T-helper 2 cell (primary cell): ENCODE measurements at regions not wholly inside any gene's neighbourhood (a gene's known extent, or its start where the extent isn't known, plus 50 kb on each side); places are given as distances from the start of the nearest gene placed in this dataset.

Experiments
- DNase-seq, 5 experiments: peaks; one replicate each; pipeline versions ENCODE4 v3.0.0 to v3.0.0-alpha.2; 2012 to 2022

GRCh38 chr7:24477398-24478136, 95.7 kb upstream of the PALS2 start:
- DNase-seq = no peak

GRCh38 chr7:24478137-24478655, 95.1 kb upstream of the PALS2 start:
- DNase-seq = no peak

DNA sequence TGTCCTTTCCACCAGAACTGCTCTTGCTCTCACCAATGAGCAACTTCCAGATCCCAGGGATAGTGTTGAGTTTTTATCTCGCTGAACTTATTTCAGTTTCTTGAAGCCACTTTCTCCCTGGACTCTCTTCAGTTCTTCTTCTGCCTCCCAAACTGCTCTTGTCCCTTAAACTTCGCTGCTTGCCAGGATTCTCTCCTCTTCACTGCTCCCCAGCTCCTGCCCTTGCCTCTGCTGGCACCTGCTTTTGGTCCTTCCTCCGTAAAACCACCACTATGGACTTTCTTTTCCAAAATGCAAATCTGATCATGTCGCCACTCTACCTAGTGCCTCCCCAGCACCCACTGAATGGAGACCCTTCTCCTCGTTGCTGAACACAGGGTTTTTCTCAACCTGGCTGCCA, 92.8 kb upstream of the PALS2 start:
- DNase-seq = no peak

DNA sequence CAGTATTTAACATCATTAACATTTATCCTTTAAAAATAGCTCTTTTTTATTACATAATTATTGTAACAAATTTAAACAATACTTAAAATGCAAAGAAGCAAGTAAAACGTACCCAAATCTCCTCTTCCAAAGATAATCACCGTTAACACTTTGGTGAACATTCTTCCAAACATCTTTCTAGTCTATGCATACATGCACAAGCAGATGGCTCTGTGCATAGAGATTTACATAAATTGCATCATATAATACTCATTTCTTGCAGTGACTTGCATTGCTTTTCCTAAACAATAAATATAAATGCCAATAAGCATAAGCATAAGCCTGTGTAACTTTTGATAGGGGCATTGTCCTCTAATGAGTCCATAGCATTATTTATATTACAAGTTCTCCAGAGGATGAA, 89.4 kb upstream of the PALS2 start:
- DNase-seq = no peak

- DNase-seq = no peak
Observed at GRCh38 chr7:24492576-24492975, 80.7 kb upstream of the PALS2 start.

DNA sequence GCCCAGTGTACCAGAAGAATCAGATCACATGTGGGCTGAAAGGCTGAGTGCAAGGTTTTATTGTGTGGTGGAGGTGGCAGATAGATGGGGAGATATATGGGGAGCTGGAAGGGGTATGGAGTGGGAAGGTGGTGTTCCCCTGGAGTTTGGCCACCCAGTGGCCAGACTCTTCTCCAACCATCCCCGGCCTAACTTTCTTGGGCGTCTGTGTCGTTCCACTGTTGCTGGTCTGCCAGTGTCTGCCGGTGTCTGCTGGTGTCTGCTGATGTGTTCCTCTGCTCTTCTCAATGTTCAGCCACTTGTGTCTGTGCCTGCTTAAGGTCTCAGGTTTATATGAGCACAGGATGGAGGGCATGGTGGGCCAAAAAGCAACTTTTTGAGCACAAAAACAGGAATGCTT, 78.4 kb upstream of the PALS2 start:
- no peak for DNase-seq

DNA sequence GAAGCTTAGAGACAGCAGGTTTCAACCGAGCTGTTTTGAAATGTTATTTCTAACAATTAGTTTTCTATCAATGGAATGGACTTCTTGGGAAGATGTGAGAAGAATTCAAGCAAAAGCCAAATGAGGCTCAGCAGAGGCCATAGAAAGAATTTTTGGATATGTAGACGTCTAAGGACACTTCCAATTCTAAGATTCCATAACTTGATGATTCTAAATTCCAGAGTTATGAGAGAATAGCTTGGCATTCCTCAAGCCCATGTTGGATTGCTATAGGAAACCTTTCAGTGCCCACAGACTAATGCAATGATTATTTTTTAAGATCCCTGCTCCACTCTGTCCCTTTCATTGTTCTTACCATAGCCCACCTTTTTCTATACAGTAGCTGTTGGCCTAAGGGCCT, 77.2 kb upstream of the PALS2 start:
- no peak for DNase-seq

DNA sequence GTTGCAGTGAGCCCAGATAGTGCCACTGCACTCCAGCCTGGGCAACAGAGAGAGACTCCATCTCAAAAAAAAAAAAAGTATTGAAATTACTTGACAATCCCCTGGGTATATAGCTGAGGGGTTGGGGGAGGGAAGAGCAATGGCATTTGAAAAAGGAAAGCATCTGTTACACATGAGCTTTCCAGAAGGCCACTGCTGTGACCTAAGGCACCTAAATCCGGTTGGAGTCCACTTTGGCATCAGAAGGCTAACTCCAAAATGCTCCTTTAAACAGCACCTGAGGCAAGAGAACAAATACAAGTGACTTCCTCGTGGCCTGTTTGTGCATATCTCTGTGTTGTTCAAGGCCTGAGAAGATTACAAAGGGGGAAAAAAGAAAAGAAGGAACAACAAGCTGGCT, 74.8 kb upstream of the PALS2 start:
- no peak for DNase-seq

DNA sequence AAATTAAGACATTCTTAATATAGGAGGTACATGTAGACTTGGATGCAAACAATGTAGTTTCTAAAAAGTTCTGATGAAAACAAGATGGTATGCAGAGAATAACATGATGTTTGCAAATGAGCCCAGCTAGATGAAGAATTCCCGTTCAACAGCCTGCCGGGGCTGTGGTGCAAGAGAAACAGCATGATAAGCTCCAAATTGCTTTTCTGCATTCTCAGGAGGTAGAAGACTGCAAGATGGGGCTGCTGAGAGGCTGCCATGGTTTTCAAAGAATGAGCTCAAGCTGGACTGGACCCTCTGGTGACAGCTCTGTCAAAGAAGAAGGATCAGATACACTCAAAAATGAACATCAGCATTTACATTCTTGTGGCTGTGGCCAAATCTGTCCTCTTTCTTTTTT, 73.4 kb upstream of the PALS2 start:
- DNase-seq = no peak

GRCh38 chr7:24500599-24500998, 72.7 kb upstream of the PALS2 start:
- DNase-seq = no peak

DNA sequence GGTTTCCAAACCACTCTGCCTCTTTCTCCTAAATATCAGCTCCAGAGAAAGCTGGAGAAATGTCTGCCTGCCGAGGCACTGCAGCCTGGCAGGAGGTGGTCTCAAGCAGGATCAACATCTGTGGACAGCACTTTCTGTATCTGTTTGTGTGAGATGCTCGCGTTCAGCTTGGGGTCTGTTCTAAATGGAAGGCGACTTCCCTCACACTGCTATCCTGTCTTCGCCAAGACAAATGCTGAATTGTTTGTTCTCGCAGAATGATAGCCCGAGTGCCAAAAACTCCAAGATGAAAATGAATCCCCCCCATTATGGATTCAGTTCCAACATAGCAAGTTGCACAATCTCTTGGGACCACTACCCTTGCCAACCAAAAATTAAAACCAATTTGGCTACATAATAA, 72.2 kb upstream of the PALS2 start:
- DNase-seq = no peak

- DNase-seq = no peak
Observed at GRCh38 chr7:24501443-24502134, 71.7 kb upstream of the PALS2 start.

- DNase-seq = no peak
Observed at GRCh38 chr7:24502135-24502488, 71.1 kb upstream of the PALS2 start.

DNA sequence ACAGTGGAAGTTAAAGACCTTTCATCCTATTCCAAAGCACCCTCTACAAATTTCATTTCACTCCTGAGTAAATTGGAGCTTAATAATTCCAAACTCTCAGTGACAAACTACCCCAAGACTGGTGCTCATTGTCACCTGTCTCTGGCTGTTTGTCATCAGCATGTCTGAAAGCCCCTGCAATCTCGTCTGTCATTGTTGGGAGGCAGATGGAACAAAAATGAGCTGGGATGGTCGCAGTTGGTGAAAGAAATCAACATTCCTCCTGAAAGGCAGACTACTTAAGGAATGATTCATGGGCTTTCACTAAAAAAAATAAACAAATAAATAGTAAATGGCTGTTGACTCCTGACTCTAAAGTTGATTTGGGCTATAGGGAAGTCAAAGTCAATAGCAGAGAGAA, 69.7 kb upstream of the PALS2 start:
- DNase-seq = no peak

DNA sequence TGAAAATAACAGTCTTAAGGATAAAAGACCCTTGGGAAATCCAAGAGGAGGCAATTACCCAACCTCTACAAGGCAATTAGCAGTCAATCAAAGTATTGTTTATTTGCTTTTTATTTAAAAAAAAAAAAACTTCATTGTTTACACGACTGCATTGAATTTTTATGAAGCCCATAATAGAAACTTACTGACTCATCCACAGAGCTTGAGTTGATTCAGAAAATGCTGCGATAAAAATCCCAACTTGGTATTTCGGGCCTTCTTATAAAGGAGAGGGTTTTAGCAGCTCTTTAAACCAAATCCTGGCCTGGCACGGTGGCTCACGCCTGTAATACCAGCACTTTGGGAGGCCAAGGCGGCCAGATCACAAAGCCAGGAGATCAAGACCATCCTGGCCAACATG, 69.2 kb upstream of the PALS2 start:
- no peak for DNase-seq

DNA sequence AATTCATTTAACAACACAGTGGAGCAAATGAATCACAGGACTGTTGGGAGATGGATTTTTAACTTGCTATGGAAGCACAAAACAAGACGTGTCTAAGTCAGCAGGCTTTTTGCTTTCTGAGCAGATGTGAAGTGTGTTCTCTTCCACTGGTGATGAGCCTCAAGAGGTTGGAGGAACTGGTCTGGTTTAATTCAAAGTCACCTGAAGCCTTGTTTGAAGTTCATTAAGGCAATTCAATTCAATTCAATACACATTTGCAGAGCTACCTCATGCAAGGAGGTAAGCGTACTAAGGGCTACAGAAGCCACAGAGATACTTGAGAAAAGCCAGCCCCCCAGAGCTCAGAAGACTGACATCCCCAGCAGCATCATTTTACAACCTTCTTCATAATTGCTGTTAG, 68.4 kb upstream of the PALS2 start:
- DNase-seq = no peak

DNA sequence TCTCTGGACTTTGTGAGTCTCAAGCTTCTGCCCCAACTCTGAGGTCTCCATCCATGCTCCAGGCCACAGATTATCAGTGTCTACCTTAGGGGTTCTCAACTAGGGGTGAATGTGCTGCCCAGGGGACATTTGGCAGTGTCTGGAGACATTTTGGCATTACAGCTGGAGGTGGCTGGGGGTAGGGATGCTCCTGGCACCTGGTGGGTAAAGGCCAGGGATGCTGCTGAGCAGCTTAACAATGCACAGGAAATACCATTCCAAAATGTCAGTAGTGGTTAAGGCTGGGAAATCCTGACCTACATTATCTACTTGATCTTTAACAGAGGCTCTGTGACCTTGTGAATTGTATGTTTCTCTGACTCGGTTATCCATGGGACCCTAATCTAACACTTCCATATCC, 67.3 kb upstream of the PALS2 start:
- DNase-seq = no peak

- no peak for DNase-seq
Observed at GRCh38 chr7:24508316-24508715, 64.9 kb upstream of the PALS2 start.

- DNase-seq = no peak
Observed at GRCh38 chr7:24510759-24511158, 62.5 kb upstream of the PALS2 start.

GRCh38 chr7:24517166-24517565, 56.1 kb upstream of the PALS2 start:
- no peak for DNase-seq

DNA sequence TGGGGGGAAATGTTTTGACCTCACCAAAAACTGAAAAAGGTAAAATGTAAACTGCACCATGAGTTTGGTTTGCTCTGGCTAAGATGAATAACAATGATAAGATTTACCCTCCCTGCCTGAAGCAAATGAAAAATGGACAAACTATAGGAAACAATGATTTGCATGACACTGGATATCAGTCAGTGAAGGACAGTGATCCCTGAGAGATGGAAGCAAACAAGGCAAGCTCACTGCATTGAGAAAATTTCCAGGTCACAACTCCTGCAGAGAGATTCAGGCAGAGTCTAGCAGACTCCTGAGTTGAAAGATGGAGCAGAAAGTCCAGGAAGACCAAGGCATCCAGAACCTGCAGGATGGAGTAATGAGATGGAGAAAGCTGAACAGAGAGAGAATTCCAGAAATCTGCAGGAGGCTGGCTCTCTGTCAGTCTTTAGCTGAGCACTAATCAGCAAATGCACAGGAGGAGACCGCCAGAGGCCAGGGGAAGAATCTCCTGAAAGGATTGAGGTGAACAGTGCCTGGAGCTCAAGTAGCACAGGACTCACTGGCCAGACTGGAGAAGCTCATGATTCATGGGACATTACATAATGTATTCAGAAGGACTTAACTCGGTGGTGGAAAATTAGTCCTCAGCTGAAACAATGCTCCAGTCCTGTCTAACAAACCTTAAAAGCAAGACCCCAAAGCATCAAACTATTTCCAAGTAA, 51.2 kb upstream of the PALS2 start:
- no peak for DNase-seq
